Panc1 (cell line): ENCODE measurements at regions not wholly inside any gene's neighbourhood (a gene's known extent, or its start where the extent isn't known, plus 50 kb on each side); places are given as distances from the start of the nearest gene placed in this dataset.

ENCODE experiments used
- ATAC-seq: fragments of 200-7000 bp; cut with Tn5 transposase; 2 replicates; pipeline ENCODE4 v1.9.1; 2020; ENCODE audit warnings: mild to moderate bottlenecking, moderate library complexity
- BruUV-seq: library from RNA; stranded (reverse); fragments of 400-500 nt; replicated peaks from 2 replicates; lab custom pipeline; 2021; lab: Mats Ljungman, UMichigan
- CTCF ChIA-PET: fragments of 300-600 bp; sonication (Branson Sonifier 250); formaldehyde crosslinking; loops from one replicate; lab custom pipeline; 2022; ENCODE audit warnings: antibody characterized with exemption; lab: Charles Lee
- POLR2A ChIA-PET: fragments of 300-600 bp; sonication (Branson Sonifier 250); formaldehyde crosslinking; loops from one replicate; lab custom pipeline; 2022; ENCODE audit warnings: antibody characterized with exemption; lab: Charles Lee
- DNase-seq: peaks from one replicate; pipeline ENCODE4 v3.0.0-alpha.2; 2010; ENCODE audit warnings: low read depth, low spot score
- H3K27ac ChIP-seq: 2 replicates; pipeline ENCODE4 v1.5.1; 2011; ENCODE audit warnings: mild to moderate bottlenecking, low read length, inconsistent platforms
- H3K27me3 ChIP-seq: fragments of 200-500 bp; sonication (Bioruptor generic); 2 replicates; pipeline ENCODE4 v1.6.0; 2014; ENCODE audit warnings: low read length, inconsistent platforms; ENCODE audit not compliant: control insufficient read depth, insufficient read depth
- H3K36me3 ChIP-seq: fragments of 200-500 bp; sonication (Bioruptor generic); 2 replicates; pipeline ENCODE4 v1.5.1; 2014; ENCODE audit warnings: inconsistent platforms, mild to moderate bottlenecking, low read length, moderate library complexity; ENCODE audit not compliant: control insufficient read depth, insufficient read depth
- H3K4me1 ChIP-seq: 2 replicates; pipeline ENCODE4 v1.5.1; 2011; ENCODE audit warnings: inconsistent platforms, mild to moderate bottlenecking, low read length, moderate library complexity; ENCODE audit not compliant: control insufficient read depth, insufficient read depth
- H3K4me3 ChIP-seq, 2 experiments: 2 replicates each; pipeline ENCODE4 v1.5.1; 2011 to 2012; ENCODE audit warnings: low read depth in 2 of 2, low read length in 2 of 2, mild to moderate bottlenecking in 2 of 2, inconsistent platforms in 1 of 2, moderate library complexity in 1 of 2
- H3K9me3 ChIP-seq: fragments of 200-500 bp; sonication (Bioruptor generic); 2 replicates; pipeline ENCODE4 v1.5.1; 2014; ENCODE audit warnings: low read depth, mild to moderate bottlenecking, inconsistent platforms, low read length, moderate library complexity; ENCODE audit not compliant: control insufficient read depth, insufficient read depth
- CTCF ChIP-seq: fragments of 450-650 bp; IDR thresholded peaks from 2 replicates; pipeline ENCODE4 v1.5.1; 2017; ENCODE audit warnings: mild to moderate bottlenecking
- POLR2AphosphoS5 ChIP-seq: IDR thresholded peaks from 2 replicates; pipeline ENCODE4 v1.6.1; 2012; ENCODE audit warnings: mild to moderate bottlenecking, low read depth, low read length, moderate library complexity
- SIN3A ChIP-seq: IDR thresholded peaks from 2 replicates; pipeline ENCODE4 v1.6.1; 2012; ENCODE audit warnings: low read depth, mild to moderate bottlenecking, low read length, moderate library complexity, borderline replicate concordance; ENCODE audit not compliant: insufficient read depth
- TCF7L2 ChIP-seq: IDR thresholded peaks from 2 replicates; pipeline ENCODE4 v1.6.1; 2011; ENCODE audit warnings: mild to moderate bottlenecking, low read depth, low read length, inconsistent platforms
- in situ Hi-C: cut with HindIII; loops from 2 replicates; pipeline ENCODE4 v1.10.0; 2016; ENCODE audit warnings: low sequenced_read_pairs, low pct_unique_long_range_greater_than_20kb
- intact Hi-C: fragments of 100-400 bp; cut with micrococcal nuclease; formaldehyde crosslinking; loops from one replicate; pipeline ENCODE4 v1.10.0; 2022; ENCODE audit not compliant: unreplicated experiment
- TF ChIP-seq, protein P1 (sequence below), 2 experiments: IDR thresholded peaks; 2 replicates each; pipeline ENCODE4 v1.6.1; 2011 to 2012; ENCODE audit warnings: low read depth in 2 of 2, control low read depth in 1 of 2, low read length in 1 of 2, mild to moderate bottlenecking in 1 of 2, moderate library complexity in 1 of 2; ENCODE audit not compliant: insufficient read depth in 1 of 2

- Histone ChIP-seq H3K4me3 (no peak overlapping the region), H3K36me3 (no peaks in the 10 kb centered on the region), H3K4me1 (no peaks in the 10 kb centered on the region), H3K27ac (no peak overlapping the region), H3K27me3 (no peaks in the 10 kb centered on the region), H3K9me3 (no peaks in the 10 kb centered on the region)
- ATAC-seq (no peak), DNase-seq (no peak)
- CTCF ChIA-PET = no interaction called here
- POLR2A ChIA-PET = no interaction called here
- TF ChIP-seq POLR2AphosphoS5 = no peak
- intact Hi-C loops = no loop called here
- in situ Hi-C loops = no loop called here
- BruUV-seq = no TSS peak
Measured at GRCh38 chr7:81630600-81630999, 139.2 kb downstream of the HGF start.

DNA sequence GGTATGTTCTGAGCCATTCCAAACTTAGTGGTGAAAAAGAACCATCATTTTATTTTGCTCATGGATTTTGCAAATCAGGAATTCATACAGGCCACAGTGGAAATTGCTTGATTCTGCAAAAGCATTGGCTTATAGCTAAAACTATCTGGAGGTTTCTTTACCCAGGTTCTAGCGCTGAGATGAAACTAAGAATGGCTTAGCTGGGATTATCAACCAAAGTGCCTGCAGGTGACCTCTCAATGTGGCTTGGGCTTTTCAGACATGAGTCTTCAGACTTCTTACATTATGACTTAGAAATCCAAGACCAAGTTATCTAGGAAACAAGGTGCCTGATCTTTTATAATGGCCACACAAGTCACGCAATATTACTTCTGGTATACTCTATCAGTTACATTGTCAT lies 140.1 kb downstream of the HGF start:
- TF ChIP-seq CTCF = no peak
- TF ChIP-seq SIN3A = no peak
- TF ChIP-seq POLR2AphosphoS5 = no peak
- TF ChIP-seq, protein P1, sequence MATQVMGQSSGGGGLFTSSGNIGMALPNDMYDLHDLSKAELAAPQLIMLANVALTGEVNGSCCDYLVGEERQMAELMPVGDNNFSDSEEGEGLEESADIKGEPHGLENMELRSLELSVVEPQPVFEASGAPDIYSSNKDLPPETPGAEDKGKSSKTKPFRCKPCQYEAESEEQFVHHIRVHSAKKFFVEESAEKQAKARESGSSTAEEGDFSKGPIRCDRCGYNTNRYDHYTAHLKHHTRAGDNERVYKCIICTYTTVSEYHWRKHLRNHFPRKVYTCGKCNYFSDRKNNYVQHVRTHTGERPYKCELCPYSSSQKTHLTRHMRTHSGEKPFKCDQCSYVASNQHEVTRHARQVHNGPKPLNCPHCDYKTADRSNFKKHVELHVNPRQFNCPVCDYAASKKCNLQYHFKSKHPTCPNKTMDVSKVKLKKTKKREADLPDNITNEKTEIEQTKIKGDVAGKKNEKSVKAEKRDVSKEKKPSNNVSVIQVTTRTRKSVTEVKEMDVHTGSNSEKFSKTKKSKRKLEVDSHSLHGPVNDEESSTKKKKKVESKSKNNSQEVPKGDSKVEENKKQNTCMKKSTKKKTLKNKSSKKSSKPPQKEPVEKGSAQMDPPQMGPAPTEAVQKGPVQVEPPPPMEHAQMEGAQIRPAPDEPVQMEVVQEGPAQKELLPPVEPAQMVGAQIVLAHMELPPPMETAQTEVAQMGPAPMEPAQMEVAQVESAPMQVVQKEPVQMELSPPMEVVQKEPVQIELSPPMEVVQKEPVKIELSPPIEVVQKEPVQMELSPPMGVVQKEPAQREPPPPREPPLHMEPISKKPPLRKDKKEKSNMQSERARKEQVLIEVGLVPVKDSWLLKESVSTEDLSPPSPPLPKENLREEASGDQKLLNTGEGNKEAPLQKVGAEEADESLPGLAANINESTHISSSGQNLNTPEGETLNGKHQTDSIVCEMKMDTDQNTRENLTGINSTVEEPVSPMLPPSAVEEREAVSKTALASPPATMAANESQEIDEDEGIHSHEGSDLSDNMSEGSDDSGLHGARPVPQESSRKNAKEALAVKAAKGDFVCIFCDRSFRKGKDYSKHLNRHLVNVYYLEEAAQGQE (IDR thresholded peaks at IDR 0.05; ENCODE audit: insufficient read depth in 1 of 2, low read depth in 2 of 2, low read length in 1 of 2) = no peak
- no peak for TF ChIP-seq TCF7L2
- CTCF ChIA-PET = no interaction called here
- Histone ChIP-seq H3K36me3 (no peaks in the 10 kb centered on the region), H3K27me3 (no peaks in the 10 kb centered on the region), H3K4me1 (no peaks in the 10 kb centered on the region), H3K9me3 (no peaks in the 10 kb centered on the region), H3K4me3 (no peak overlapping the region), H3K27ac (no peak overlapping the region)
- DNase-seq (no peak), ATAC-seq (no peak)
- in situ Hi-C loops = no loop called here
- no TSS peak for BruUV-seq
- POLR2A ChIA-PET = no interaction called here
- intact Hi-C loops = no loop called here

- in situ Hi-C loops (no loop called here), intact Hi-C loops (no loop called here)
- no peaks in the 10 kb centered on the region for H3K9me3 ChIP-seq
- DNase-seq = no peak
- no peaks in the 10 kb centered on the region for H3K27me3 ChIP-seq
- H3K36me3 ChIP-seq = no peaks in the 10 kb centered on the region
- ChIA-PET CTCF (no interaction called here), POLR2A (no interaction called here)
- no peak overlapping the region for H3K4me3 ChIP-seq
- BruUV-seq = no TSS peak
- no peak for TF ChIP-seq SIN3A
- TF ChIP-seq TCF7L2 = no peak
- TF ChIP-seq CTCF = no peak
- TF ChIP-seq, protein P1 (IDR thresholded peaks at IDR 0.05; ENCODE audit: insufficient read depth in 1 of 2, low read depth in 2 of 2, low read length in 1 of 2) = no peak
- no peak for TF ChIP-seq POLR2AphosphoS5
- ATAC-seq = no peak
- no peak overlapping the region for H3K27ac ChIP-seq
- no peaks in the 10 kb centered on the region for H3K4me1 ChIP-seq
Measured at GRCh38 chr7:81628951-81629350, 140.9 kb downstream of the HGF start.
